ENCODE measurements at regions not wholly inside any gene's neighbourhood (a gene's known extent, or its start where the extent isn't known, plus 50 kb on each side); places are given as distances from the start of the nearest gene placed in this dataset.

GRCh38 chr20:43306837-43307236 is 117.1 kb upstream of the PTPRT start:
- no peak for DNase-seq

GRCh38 chr20:43305749-43306148 is 116.0 kb upstream of the PTPRT start:
- DNase-seq, result no peak

DNA sequence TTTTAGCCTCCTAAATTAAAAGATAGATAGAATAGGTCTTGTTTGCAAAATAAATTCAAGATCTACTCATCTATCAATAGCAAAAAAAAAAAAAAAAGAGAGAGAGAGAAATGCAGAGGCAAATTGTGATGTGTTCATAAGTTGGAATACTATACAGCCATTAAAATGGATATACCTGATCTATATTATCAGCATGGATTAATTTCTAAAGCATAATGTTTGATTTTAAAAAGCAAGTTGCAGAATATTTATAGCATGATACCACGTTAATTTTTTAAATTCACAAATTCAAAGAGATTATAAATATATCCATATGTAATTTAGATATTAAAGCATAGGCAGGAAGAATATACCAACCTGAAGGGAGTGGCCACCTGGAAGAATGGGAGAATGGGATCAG is 114.9 kb upstream of the PTPRT start:
- DNase-seq, result no peak

GRCh38 chr20:43302936-43303335 is 113.2 kb upstream of the PTPRT start:
- no peak for DNase-seq

- no peak for DNase-seq
Observed at GRCh38 chr20:43300901-43301300, 111.2 kb upstream of the PTPRT start.

- no peak for DNase-seq
Observed at GRCh38 chr20:43295781-43296180, 106.1 kb upstream of the PTPRT start.

GRCh38 chr20:43295263-43295662 is 105.6 kb upstream of the PTPRT start:
- DNase-seq, result no peak

DNA sequence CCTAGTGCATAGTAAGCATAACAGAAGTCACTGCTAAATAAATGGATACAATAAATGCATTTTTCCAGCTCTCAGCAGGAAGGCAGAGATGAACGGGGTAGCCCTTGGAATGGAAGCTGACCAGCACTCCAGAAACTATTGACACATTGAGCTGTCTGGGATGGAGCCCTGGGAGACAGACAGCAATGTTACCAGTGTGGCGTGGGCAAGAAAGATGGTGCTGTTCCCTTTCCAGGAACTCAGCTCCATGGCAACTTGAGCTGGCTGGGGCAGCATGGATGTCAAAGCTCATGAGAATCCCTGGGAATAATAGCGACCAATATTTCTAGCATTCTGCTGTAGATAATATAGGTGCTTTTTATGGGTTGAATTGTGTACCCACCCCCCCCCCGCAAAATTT is 104.3 kb upstream of the PTPRT start:
- DNase-seq, result no peak

DNA sequence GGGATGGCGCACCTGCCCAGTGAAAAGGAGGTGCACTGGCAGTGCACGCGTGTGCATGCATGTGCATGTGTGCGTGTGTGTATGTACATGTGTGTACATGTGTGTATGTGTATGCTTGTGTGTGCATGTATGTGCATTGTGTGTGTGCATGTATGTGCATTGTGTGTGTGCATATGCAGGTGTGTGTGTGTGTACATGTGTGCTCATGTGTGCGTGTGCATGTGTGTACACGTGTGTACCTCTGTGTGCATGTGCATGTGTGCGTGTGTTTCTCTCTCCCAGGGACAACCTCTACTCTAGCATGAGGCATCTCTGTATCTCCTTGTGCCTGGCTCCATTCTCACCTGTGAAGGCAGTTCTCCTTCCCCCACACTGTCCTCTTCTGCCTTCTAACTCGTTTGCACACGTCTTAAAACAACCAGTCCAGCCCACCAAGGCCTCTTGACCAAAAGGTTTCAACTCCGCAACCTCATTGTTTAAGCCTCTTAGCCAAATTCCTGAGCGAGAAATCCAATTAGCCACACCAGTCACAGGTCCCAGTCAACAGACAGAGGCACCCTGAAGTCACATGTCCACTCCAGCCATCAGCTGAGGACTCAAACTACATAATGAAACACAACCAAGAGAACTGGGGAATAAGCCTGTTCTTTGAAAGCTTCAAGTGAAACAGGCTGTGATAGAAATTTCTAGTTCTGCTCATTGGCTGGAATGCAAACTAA is 103.5 kb upstream of the PTPRT start:
- no peak for DNase-seq

DNA sequence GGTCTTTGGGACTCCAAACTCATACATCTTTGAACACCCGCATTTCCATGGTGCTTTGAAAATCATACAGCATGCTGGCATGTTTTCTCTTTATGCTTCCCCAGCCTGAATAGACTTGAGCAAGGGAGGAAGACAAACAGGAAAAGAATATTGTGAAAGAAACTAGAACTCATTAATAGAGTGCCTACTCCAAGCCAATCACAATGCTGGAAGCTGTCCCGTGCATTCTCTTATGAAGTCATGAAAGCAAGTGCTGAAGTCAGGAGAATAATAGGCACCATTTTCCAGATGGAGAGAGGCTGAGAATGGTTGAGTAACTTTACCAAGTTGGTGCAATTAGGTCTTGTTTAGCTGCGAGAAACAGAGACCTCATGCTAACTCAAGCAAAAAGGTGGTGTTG is 102.5 kb upstream of the PTPRT start:
- no peak for DNase-seq

DNA sequence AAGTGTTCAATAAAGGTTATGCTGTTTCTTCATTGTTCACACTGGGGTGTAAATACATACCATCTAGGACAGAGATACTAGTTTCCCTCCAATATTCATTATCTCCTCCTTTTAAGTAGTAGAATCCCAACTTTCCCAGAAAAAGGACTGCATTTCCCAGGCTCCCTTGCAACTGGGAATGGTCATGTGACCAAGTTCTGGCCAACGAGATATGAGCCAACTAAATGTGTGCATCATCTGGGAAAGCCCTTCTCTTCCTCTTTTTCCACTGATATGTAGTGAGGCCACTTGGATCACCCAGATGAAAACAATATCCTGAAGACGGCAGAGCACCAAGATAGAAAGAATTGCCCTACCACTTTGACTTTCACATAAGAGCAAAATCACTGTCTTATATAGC is 97.9 kb upstream of the PTPRT start:
- DNase-seq, result no peak

DNA sequence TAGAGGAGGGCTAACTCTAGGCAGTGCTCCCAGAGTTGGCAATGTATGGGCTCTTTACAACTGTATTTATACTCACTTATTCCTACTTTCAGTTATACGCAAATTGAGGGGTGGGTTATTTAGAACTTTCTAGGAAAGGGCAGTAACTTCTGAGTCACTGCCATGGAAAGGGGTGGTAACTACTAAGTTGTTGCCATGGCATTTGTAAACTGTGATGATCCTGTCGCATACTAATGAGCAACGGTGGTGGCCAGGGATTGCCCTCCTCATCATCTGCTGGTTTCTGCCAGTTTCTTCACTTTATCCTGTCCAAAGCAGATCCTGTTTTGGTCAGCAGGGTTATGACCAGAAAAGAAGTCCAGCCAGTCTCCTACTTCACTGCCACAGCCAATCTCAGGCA is 95.5 kb upstream of the PTPRT start:
- no peak for DNase-seq

DNA sequence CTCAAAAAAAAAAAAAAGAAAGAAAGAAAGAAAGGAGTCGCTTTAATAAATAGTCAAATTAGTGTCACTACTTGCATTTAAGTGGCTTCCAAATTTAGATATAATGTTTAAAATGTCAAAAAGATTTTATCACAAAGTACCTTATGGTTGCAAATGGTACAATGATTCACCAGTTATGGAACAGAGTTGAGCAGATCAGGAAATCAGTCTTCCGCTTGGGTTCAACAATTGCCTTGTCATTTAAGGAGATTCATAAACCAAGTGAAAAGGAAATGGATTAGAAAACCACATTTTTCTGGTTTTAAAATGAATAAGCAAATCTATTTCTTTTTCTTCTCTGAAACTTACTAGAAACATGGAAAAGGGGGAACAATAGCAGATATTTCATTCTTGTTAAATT is 94.8 kb upstream of the PTPRT start:
- DNase-seq, result no peak

DNA sequence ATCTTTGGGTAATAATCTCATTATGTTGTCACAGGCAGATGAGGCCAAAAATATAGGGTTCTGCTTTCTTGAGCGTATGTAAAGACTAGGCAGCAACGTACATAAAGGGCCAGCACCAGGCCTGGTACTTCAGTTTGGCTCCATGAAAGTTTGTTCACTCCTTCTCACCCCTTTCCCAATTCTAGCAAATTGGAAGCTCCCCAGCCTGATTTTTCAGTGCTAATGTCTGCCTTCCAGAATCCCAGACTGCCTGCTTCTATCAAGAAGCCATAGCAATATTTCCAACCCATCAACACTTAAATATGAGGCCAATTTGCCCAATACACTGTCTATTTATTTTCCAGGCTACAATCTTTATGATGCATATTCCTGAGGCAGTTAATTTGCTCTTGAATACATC is 93.4 kb upstream of the PTPRT start:
- no peak for DNase-seq

GRCh38 chr20:43271980-43272379 is 82.3 kb upstream of the PTPRT start:
- no peak for DNase-seq

DNA sequence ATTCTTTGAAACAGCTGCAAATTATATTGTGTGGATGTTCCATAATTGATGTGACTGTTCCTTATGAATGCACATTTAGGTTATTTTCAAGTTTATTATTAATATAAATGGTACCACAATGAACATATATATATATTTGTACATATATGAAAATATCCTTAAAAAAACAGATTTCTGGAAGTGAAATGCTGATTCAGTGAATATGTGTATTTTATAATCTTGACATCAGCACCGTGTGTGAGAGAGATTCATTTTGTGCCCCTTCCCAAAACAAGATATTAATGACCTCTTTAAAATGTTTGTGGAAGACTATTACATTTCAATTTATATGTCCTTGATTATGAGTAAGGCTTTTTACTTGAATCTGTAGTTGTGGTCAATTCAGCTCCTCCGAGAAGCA is 75.7 kb upstream of the PTPRT start:
- DNase-seq, result no peak

DNA sequence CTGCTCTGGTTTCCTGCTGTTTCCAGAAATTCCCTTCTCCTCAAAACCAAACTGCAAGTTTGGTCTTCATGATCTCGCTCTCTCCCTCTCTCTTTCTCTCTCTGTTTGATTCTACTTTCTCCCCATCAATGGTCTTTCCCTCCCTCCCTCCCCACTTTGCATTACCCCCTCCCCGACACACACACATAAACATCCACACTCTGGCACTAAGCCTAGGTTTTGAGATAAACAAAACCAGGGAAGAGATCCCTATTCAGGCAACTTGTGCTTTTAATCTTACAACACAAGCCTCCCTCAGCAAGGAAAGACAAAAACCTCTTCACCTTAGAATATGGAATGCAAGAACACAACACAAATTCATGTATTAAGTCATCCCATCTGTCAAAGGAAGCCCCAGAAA is 73.5 kb upstream of the PTPRT start:
- no peak for DNase-seq

GRCh38 chr20:43262341-43262740 is 72.6 kb upstream of the PTPRT start:
- no peak for DNase-seq

DNA sequence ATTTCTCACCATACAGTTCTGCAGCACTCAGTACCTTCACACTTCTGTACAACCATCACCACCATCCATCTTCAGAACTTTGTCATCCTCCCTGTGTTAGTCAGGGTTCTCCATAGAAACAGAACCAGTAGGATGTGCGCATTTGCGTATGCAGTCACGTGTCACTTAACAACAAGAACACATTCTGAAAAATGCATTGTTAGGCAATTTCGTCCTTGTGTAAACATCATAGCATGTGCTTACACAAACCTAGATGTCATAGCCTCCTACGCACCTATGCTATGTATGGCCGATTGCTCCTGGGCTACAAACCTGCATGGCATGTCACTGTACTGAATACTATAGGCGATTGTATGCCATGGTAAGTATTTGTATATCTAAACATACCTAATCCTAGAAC is 66.2 kb upstream of the PTPRT start:
- no peak for DNase-seq

DNA sequence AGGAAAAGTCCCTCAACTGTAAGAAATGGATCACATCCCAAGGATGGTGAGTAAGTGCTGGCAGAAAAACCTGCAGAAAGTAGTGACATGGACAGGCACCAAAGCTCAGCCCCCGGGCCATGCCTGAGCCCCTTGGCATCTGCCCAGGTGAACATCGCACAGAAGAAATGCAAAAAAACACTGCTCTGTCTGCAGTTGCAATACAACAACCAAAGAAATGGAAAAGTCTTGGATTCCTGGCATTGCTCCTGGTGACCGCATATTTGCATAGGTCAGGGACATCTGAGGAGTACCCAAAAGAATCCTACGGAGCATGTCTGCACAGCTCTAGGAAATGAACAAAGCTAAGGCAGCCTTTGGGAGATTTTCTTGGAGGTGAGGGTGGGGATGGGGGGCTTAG is 63.1 kb upstream of the PTPRT start:
- DNase-seq, result no peak

DNA sequence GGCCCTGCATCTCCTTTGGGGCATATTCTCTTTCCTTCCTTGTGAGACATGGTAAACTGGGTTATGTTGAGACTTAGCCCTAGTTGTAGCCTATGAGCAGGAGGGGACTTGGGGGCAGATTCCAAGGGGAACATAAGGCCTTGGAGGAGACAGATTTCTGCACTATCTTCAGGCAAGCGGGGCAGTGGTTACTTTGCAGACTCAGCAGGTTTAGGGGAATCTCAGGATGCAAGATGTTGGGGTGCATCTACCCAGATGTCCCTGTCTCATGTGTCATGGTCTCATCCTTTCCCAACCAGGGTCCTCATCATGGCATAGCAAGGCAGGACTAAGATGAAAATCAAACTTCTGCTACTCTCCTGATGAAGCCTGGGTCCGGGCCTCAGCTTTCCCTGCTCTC is 58.6 kb upstream of the PTPRT start:
- DNase-seq, result no peak

DNA sequence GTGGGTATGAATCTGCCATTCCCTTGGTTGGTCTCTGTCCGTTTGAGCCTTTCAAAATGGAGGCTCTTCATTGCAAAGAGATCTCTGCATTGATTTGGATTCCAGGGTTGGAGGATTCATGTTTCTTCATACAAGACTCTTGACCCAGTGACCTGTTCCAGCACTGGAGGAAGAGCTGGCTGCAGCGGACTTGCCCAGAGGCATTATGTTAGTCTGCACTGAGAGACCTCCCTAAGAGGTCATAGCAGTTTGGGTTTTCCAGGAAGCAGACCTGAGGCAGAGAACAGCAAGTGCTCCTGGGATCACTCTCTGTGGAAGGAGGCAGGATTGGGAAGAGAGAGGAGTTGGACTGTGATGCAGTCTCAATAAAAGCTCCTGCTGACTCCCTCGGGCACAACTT is 57.7 kb upstream of the PTPRT start:
- no peak for DNase-seq

- DNase-seq, result no peak
Observed at GRCh38 chr20:43244647-43245046, 54.9 kb upstream of the PTPRT start.

DNA sequence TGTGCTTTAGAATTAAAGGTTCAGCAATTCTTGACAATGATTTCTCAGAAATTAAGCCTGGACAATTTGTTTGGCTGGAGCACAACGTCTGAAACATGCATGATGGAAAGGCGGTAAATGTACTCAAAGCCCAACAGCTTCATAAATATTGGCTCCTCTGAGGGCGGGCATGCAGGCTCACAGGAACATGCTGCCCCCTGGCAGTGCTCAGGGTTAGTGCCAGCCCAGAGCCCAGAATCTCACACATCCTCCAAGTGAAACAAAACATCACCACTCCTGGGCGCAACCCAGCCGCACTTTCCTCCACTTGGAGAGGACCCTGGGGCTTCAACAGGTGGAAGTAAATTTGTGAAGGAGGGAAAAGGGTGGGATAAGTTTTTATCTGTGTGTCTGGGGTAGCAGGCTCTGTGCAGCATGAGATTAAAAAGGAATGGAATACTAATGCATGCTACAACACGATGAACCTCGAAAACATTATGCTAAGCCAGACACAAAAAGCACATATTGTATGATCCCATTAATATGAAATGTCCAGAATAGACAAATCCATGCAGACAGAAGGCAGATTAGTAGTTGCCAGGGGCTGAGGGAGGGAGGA is 54.1 kb upstream of the PTPRT start:
- no peak for DNase-seq

Data from occipital lobe (tissue), 1 donor.